ENCODE measurements at regions not wholly inside any gene's neighbourhood (a gene's known extent, or its start where the extent isn't known, plus 50 kb on each side); places are given as distances from the start of the nearest gene placed in this dataset.

GRCh38 chr4:163747293-163747692, 252.8 kb downstream of the TMA16 start (continued):
- no peak for TF ChIP-seq POU5F1 (IDR thresholded peaks at IDR 0.05; ENCODE audit: low read depth, low read length)

DNA sequence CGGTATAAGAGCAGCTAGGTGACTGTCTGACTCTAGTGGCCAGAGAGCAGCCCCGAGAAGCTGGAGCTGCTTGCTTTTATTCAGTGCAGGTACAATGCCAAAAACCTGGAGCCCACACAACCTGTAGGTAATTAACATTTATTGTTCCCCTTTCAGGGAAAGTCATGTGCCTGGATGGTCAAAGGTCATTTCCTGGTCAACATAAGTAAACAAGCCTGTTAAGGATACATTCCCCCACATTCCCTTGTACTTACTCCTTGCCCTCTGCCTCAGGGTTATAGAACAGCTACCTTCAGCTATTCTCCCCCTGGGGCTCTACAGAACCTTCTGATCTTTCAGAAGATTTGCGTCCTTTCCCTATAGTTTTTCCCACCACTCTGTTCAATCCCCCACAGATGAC, 253.4 kb downstream of the TMA16 start:
- ChIA-PET CTCF (ENCODE audit: partially characterized antibody) (interaction anchor here (0.7 to 1.4 kb wide), 4 partner anchors 23 to 192 kb away, joined by 3 to 4 read pairs (median 3); no protein-coding TSS in a partner anchor), POLR2A (ENCODE audit: partially characterized antibody) (no interaction called here)
- Histone ChIP-seq H3K9me3 (ENCODE audit: insufficient read depth in 2 of 2, low read depth in 1 of 2, low read length in 1 of 2) (peaks cover 12 to 13% of the 10 kb centered on the region in 2 experiments; a peak in 3 of 4 replicates), H4K20me1 (replicated peaks in 1 of 2; ENCODE audit: control insufficient read depth in 1 of 2, insufficient read depth in 2 of 2, low read length in 2 of 2) (no peaks in the 10 kb centered on the region), H3K14ac (ENCODE audit: insufficient read length) (no peak overlapping the region), H4K5ac (ENCODE audit: insufficient read length, low read depth, low read length) (no peak overlapping the region), H3K23me2 (ENCODE audit: low read depth, low read length) (no peaks in the 10 kb centered on the region), H4K91ac (replicated peaks; ENCODE audit: insufficient read length, low read length) (no peak overlapping the region), H3K18ac (ENCODE audit: extremely low read depth, low read length) (no peak overlapping the region), H2AFZ (ENCODE audit: low read length) (no peak overlapping the region), H3K27me3 (replicated peaks in 1 of 4; ENCODE audit: control insufficient read depth in 3 of 4, extremely low read depth in 1 of 4, insufficient read depth in 3 of 4, low read length in 3 of 4) (no peaks in the 10 kb centered on the region), H3K79me2 (ENCODE audit: control insufficient read depth in 1 of 2, insufficient read depth in 2 of 2, low read length in 2 of 2) (no peaks in the 10 kb centered on the region), H2AK5ac (ENCODE audit: low read depth, low read length) (no peak overlapping the region), H3K9ac (replicated peaks in 1 of 4; ENCODE audit: extremely low read depth in 1 of 4, low read depth in 3 of 4, low read length in 3 of 4) (no peak overlapping the region), H2BK12ac (ENCODE audit: low read depth, low read length) (no peak overlapping the region), H3K79me1 (ENCODE audit: low read depth, low read length) (no peaks in the 10 kb centered on the region), H3K23ac (ENCODE audit: insufficient read length) (no peak overlapping the region), H3K36me3 (ENCODE audit: control insufficient read depth in 2 of 4, insufficient read depth in 4 of 4, low read length in 3 of 4) (no peaks in the 10 kb centered on the region), H3K4ac (replicated peaks; ENCODE audit: insufficient read length, low read depth, low read length) (no peak overlapping the region), H3K4me2 (ENCODE audit: insufficient read depth in 1 of 2, low read depth in 2 of 2, low read length in 2 of 2) (no peak overlapping the region), H3K56ac (replicated peaks; ENCODE audit: insufficient read length, low read depth, low read length) (no peak overlapping the region), H2BK5ac (ENCODE audit: low read depth, low read length) (no peak overlapping the region), H3K4me1 (replicated peaks in 1 of 4; ENCODE audit: control insufficient read depth in 3 of 4, insufficient read depth in 4 of 4, low read length in 3 of 4) (no peaks in the 10 kb centered on the region), H3K4me3 (ENCODE audit: extremely low read depth in 1 of 4, insufficient read depth in 2 of 4, low read depth in 3 of 4, low read length in 4 of 4) (no peak overlapping the region), H2BK120ac (replicated peaks; ENCODE audit: low read depth, low read length) (no peak overlapping the region), H2BK20ac (ENCODE audit: low read length) (no peak overlapping the region), H4K8ac (ENCODE audit: extremely low read depth, insufficient read depth, low read length) (no peak overlapping the region), H2BK15ac (ENCODE audit: low read length) (no peak overlapping the region), H3K27ac (ENCODE audit: low read depth, low read length) (no peak overlapping the region)
- no peak for FAIRE-seq
- no peak for DNase-seq (ENCODE audit: low read depth in 1 of 2, low spot score in 2 of 2)
- TF ChIP-seq SRF (IDR thresholded peaks at IDR 0.05; ENCODE audit: low read depth, low read length): no peak
- 95% methylated on average over 3 of the region's 3 CpGs; no CpG with 5 or more reads in 1 of the 2 experiments for WGBS, 2 experiments (ENCODE audit: extremely low coverage in 1 of 2, insufficient coverage in 1 of 2, insufficient read length in 1 of 2, insufficient replicate concordance in 2 of 2, low coverage in 1 of 2, low lambda C conversion rate in 2 of 2, missing lambda C conversion rate in 1 of 2)

All from H1 (cell line).